ENCODE measurements at regions not wholly inside any gene's neighbourhood (a gene's known extent, or its start where the extent isn't known, plus 50 kb on each side); places are given as distances from the start of the nearest gene placed in this dataset.

DNA sequence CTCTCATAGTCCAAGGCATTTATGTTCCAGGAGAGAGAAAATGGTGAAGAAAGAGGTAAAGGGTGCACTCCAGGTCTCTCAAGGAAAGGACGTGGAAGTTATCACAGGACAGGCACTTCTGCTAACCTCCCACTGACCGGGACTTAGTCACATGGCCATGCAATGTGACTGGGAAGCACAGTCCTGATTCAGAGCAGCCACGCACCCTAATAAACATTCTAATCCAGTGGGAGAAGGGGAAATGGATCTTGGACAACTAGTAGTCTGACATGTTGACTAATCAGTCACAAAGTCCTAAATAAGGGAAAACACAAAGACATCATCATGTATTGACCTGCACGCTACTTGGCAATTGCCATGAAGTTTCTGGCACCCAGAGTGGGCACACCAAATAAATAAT, 417.5 kb upstream of the ZMIZ1 start:
- TF ChIP-seq, protein P1, sequence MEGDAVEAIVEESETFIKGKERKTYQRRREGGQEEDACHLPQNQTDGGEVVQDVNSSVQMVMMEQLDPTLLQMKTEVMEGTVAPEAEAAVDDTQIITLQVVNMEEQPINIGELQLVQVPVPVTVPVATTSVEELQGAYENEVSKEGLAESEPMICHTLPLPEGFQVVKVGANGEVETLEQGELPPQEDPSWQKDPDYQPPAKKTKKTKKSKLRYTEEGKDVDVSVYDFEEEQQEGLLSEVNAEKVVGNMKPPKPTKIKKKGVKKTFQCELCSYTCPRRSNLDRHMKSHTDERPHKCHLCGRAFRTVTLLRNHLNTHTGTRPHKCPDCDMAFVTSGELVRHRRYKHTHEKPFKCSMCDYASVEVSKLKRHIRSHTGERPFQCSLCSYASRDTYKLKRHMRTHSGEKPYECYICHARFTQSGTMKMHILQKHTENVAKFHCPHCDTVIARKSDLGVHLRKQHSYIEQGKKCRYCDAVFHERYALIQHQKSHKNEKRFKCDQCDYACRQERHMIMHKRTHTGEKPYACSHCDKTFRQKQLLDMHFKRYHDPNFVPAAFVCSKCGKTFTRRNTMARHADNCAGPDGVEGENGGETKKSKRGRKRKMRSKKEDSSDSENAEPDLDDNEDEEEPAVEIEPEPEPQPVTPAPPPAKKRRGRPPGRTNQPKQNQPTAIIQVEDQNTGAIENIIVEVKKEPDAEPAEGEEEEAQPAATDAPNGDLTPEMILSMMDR (IDR thresholded peaks at IDR 0.05; ENCODE audit: unreplicated experiment) = no peak
- Mint-ChIP-seq H3K36me3 (ENCODE audit: low read depth, unreplicated experiment) (no peaks in the 10 kb centered on the region), H3K9me3 (ENCODE audit: unreplicated experiment) (no peaks in the 10 kb centered on the region), H3K27ac (ENCODE audit: unreplicated experiment) (no peak overlapping the region), H3K4me1 (ENCODE audit: unreplicated experiment) (no peaks in the 10 kb centered on the region), H3K27me3 (ENCODE audit: unreplicated experiment) (no peaks in the 10 kb centered on the region), H3K4me3 (ENCODE audit: unreplicated experiment) (no peak overlapping the region)
- no peak for DNase-seq (ENCODE audit: low spot score)

GRCh38 chr10:78653555-78653954, 415.2 kb upstream of the ZMIZ1 start:
- Mint-ChIP-seq H3K4me1 (ENCODE audit: unreplicated experiment) (no peaks in the 10 kb centered on the region), H3K27me3 (ENCODE audit: unreplicated experiment) (no peaks in the 10 kb centered on the region), H3K4me3 (ENCODE audit: unreplicated experiment) (no peak overlapping the region), H3K27ac (ENCODE audit: unreplicated experiment) (no peak overlapping the region), H3K9me3 (ENCODE audit: unreplicated experiment) (no peaks in the 10 kb centered on the region), H3K36me3 (ENCODE audit: low read depth, unreplicated experiment) (no peaks in the 10 kb centered on the region)
- TF ChIP-seq, protein P1 (IDR thresholded peaks at IDR 0.05; ENCODE audit: unreplicated experiment) = no peak
- no peak for DNase-seq (ENCODE audit: low spot score)

DNA sequence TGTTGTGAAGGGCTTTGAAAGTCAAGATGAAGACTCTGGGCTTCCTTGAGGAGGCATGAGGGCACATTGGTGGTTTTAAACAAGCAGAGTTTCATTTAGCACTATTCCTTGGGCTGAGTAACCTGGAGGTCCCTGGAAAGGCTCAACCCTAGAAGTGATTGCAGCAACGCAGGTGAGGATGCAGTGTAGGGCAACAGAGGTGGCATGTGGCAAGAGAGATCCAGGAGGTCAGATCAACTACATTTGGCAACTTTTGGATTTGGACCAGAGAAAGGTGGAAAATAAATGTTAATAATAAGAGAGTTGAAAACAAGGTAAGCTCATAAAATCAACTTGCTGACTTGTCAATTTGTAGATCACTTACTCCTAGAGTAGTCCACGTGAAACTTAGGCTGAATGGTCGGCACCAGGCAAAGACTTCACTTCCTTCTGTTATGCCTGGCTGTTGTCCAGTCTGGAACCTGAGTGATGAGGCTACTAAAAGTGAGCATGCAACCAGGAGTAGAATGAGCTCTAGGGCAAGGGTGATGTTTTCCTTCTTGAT, 414.6 kb upstream of the ZMIZ1 start:
- no peaks in the 10 kb centered on the region for H3K27me3 Mint-ChIP-seq (ENCODE audit: unreplicated experiment)
- no peaks in the 10 kb centered on the region for H3K9me3 Mint-ChIP-seq (ENCODE audit: unreplicated experiment)
- H3K4me1 Mint-ChIP-seq (ENCODE audit: unreplicated experiment) = no peaks in the 10 kb centered on the region
- no peak for DNase-seq (ENCODE audit: low spot score)
- no peak overlapping the region for H3K4me3 Mint-ChIP-seq (ENCODE audit: unreplicated experiment)
- TF ChIP-seq, protein P1 (IDR thresholded peaks at IDR 0.05; ENCODE audit: unreplicated experiment) = no peak
- H3K36me3 Mint-ChIP-seq (ENCODE audit: low read depth, unreplicated experiment) = no peaks in the 10 kb centered on the region
- H3K27ac Mint-ChIP-seq (ENCODE audit: unreplicated experiment) = no peak overlapping the region

GRCh38 chr10:78655979-78656378, 412.8 kb upstream of the ZMIZ1 start:
- Mint-ChIP-seq H3K27ac (ENCODE audit: unreplicated experiment) (no peak overlapping the region), H3K27me3 (ENCODE audit: unreplicated experiment) (no peaks in the 10 kb centered on the region), H3K4me1 (ENCODE audit: unreplicated experiment) (no peaks in the 10 kb centered on the region), H3K36me3 (ENCODE audit: low read depth, unreplicated experiment) (no peaks in the 10 kb centered on the region), H3K4me3 (ENCODE audit: unreplicated experiment) (no peak overlapping the region), H3K9me3 (ENCODE audit: unreplicated experiment) (no peaks in the 10 kb centered on the region)
- TF ChIP-seq, protein P1 (IDR thresholded peaks at IDR 0.05; ENCODE audit: unreplicated experiment) = no peak
- DNase-seq (ENCODE audit: low spot score) = no peak

DNA sequence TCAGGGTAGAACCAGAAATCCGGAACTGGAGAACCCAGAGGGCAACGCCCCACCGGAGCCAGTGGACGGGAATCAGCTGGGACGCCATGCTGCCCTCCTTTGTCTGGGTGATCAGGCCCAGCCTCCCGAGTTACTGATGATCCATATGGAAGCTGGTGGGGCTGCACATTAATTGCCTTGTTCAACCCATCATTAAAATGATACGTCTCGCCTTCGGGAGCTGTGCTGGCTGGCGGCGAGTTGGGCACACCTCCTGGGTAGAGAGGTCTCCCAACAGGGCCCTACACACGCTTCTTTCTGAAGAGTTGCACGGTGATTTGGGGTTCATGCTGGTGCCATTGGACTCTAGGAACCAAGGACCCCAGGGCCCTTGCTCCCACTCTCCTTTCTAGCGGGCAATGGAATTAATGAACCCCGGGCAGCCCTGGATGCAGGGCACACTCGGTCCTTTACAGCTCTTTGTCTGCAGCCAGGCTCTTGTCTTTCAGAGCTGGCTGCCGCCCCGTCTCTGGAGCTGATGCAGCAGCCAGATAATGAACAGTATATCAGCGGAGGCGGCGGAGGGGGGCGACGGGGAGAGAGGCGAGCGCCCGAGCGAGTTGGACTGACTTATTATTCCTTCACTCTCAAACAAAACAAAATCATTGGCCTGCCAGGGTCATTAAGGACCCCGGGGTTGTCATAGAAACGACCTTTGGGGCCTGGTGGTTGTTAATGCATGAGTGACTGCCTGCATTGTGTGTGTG, 412.2 kb upstream of the ZMIZ1 start:
- no peak overlapping the region for H3K4me3 Mint-ChIP-seq (ENCODE audit: unreplicated experiment)
- H3K4me1 Mint-ChIP-seq (ENCODE audit: unreplicated experiment) = no peaks in the 10 kb centered on the region
- no peaks in the 10 kb centered on the region for H3K9me3 Mint-ChIP-seq (ENCODE audit: unreplicated experiment)
- H3K36me3 Mint-ChIP-seq (ENCODE audit: low read depth, unreplicated experiment) = no peaks in the 10 kb centered on the region
- no peak for DNase-seq (ENCODE audit: low spot score)
- no peak overlapping the region for H3K27ac Mint-ChIP-seq (ENCODE audit: unreplicated experiment)
- H3K27me3 Mint-ChIP-seq (ENCODE audit: unreplicated experiment) = no peaks in the 10 kb centered on the region
- TF ChIP-seq, protein P1 (IDR thresholded peaks at IDR 0.05; ENCODE audit: unreplicated experiment) = no peak
